ENCODE measurements at regions not wholly inside any gene's neighbourhood (a gene's known extent, or its start where the extent isn't known, plus 50 kb on each side); places are given as distances from the start of the nearest gene placed in this dataset.

DNA sequence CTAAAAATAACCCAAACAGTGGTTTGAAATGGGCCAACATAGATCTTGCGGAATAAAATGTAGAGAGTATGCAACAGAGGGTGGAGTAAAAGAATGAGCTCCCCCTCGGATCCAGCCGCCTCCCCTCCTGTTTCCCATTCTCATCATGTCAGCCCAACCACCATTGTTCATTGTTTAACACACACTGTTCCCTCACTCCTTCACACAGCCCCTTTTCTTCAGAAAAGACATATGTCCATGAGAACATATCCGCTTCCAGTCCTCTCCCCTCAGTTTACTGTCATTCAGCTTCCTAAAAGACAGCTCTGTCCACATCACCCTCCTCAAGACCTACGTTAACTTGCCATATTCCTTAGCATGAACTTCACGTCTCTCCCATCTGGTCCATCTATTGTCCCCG is 62.9 kb upstream of the SERTAD2 start:
- Histone ChIP-seq H3K9me3 (ENCODE audit: severe bottlenecking) (no peaks in the 10 kb centered on the region), H3K27ac (no peak overlapping the region), H3K27me3 (ENCODE audit: insufficient read depth, low read depth, severe bottlenecking) (no peaks in the 10 kb centered on the region), H3K4me3 (ENCODE audit: low read depth, low read length) (no peak overlapping the region), H3K36me3 (no peaks in the 10 kb centered on the region)
- TF ChIP-seq, protein P1, sequence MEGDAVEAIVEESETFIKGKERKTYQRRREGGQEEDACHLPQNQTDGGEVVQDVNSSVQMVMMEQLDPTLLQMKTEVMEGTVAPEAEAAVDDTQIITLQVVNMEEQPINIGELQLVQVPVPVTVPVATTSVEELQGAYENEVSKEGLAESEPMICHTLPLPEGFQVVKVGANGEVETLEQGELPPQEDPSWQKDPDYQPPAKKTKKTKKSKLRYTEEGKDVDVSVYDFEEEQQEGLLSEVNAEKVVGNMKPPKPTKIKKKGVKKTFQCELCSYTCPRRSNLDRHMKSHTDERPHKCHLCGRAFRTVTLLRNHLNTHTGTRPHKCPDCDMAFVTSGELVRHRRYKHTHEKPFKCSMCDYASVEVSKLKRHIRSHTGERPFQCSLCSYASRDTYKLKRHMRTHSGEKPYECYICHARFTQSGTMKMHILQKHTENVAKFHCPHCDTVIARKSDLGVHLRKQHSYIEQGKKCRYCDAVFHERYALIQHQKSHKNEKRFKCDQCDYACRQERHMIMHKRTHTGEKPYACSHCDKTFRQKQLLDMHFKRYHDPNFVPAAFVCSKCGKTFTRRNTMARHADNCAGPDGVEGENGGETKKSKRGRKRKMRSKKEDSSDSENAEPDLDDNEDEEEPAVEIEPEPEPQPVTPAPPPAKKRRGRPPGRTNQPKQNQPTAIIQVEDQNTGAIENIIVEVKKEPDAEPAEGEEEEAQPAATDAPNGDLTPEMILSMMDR (IDR thresholded peaks at IDR 0.05; ENCODE audit: low read depth, low read length) = no peak
- no peak for DNase-seq

DNA sequence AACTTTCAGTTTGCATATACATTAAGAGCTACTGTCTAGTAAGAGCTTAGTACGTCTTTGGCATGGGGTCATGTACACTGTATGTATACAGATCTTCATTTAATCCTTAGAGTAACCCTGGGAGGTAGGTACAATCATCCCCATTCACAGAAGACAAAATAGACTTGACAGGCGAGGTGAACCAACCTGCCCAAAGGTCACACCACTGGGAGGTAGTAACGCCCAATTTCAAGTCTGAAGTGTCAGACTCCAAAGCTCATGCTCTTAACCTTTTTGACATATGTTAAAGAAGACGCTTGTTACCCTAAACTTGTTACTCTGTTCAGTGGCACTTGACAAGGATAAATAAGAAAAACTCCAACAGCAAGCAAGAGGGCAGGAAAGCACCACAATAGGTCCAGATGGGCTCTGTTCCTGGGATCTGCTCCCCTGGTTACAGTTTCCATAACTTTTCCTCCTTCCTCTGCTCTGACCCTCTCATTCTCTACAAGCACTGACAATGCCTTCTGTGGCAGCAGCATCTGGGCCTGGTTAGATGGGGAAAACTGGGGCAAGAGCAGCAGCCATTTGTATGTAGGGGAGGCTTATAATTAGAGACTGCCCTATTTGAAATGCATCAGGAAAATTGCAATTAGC is 64.7 kb upstream of the SERTAD2 start:
- no peaks in the 10 kb centered on the region for H3K9me3 ChIP-seq (ENCODE audit: severe bottlenecking)
- no peaks in the 10 kb centered on the region for H3K27me3 ChIP-seq (ENCODE audit: insufficient read depth, low read depth, severe bottlenecking)
- TF ChIP-seq, protein P1 (IDR thresholded peaks at IDR 0.05; ENCODE audit: low read depth, low read length) = no peak
- H3K36me3 ChIP-seq = no peaks in the 10 kb centered on the region
- H3K4me3 ChIP-seq (ENCODE audit: low read depth, low read length) = no peak overlapping the region
- no peak for DNase-seq
- no peak overlapping the region for H3K27ac ChIP-seq

GRCh38 chr2:64720535-64721319 is 67.0 kb upstream of the SERTAD2 start:
- Histone ChIP-seq H3K36me3 (no peaks in the 10 kb centered on the region), H3K27me3 (ENCODE audit: insufficient read depth, low read depth, severe bottlenecking) (no peaks in the 10 kb centered on the region), H3K4me3 (ENCODE audit: low read depth, low read length) (no peak overlapping the region), H3K27ac (no peak overlapping the region), H3K9me3 (ENCODE audit: severe bottlenecking) (no peaks in the 10 kb centered on the region)
- TF ChIP-seq, protein P1 (IDR thresholded peaks at IDR 0.05; ENCODE audit: low read depth, low read length) = no peak
- no peak for DNase-seq

DNA sequence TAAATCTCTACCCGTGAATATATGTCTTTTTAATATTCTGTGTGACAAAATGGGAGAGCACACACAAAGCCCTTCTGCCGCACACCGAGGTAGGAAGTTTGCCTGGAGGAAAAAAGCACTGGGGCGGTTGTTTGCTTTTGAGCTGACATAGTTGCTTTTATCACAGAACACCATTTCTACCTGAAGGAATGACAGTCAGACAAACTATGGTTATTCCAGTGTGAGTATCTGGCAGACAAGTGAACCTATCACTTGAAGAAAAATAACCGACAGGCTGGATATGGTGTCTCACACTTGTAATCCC is 67.6 kb upstream of the SERTAD2 start:
- H3K4me3 ChIP-seq (ENCODE audit: low read depth, low read length) = no peak overlapping the region
- TF ChIP-seq, protein P1 (IDR thresholded peaks at IDR 0.05; ENCODE audit: low read depth, low read length) = no peak
- H3K36me3 ChIP-seq = no peaks in the 10 kb centered on the region
- no peaks in the 10 kb centered on the region for H3K27me3 ChIP-seq (ENCODE audit: insufficient read depth, low read depth, severe bottlenecking)
- no peak overlapping the region for H3K27ac ChIP-seq
- H3K9me3 ChIP-seq (ENCODE audit: severe bottlenecking) = no peaks in the 10 kb centered on the region
- no peak for DNase-seq

DNA sequence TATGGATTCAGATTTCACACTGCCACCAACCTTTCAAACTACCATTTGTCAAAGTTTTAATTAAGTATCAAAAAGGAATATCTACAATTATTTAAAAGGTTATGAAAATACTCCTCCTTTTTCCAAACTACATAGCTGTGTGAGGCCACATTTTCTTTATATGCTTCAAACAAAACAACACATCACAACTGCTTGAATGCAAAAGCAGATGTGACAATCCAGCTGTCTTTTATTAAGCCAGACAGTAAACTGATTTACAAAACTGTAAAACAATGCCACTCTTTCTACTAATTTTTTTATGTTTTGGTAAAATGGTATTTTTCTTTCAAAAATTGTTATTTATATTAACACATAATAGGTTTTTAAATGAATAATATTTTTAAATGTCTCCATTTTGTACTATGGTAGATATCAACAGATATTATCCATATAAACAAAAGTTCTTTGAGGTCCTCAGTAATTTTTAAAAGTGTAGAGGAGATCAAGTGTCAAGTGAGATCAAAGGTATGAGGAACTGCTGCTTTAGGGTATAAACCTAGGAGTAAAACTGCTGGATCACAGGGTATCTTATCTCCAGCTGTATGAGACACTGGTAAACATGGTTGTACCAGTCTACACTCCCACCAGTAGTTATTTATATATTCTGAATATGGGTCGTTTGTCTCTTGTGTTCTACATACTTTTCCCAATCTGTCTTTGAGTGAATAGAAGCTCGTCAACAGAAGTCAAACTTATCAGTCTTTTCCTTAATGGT is 68.8 kb upstream of the SERTAD2 start:
- H3K36me3 ChIP-seq = no peaks in the 10 kb centered on the region
- TF ChIP-seq, protein P1 (IDR thresholded peaks at IDR 0.05; ENCODE audit: low read depth, low read length) = no peak
- no peaks in the 10 kb centered on the region for H3K27me3 ChIP-seq (ENCODE audit: insufficient read depth, low read depth, severe bottlenecking)
- H3K9me3 ChIP-seq (ENCODE audit: severe bottlenecking) = no peaks in the 10 kb centered on the region
- no peak overlapping the region for H3K4me3 ChIP-seq (ENCODE audit: low read depth, low read length)
- no peak overlapping the region for H3K27ac ChIP-seq
- DNase-seq = no peak

All from WERI-Rb-1 (cell line).